ENCODE measurements at regions not wholly inside any gene's neighbourhood (a gene's known extent, or its start where the extent isn't known, plus 50 kb on each side); places are given as distances from the start of the nearest gene placed in this dataset.
"Not testable (repeated sequence)": the region's sequence is repeated elsewhere in the genome, so short reads cannot be mapped to it uniquely, and the experiment has no call there.

- H3K9me3 ChIP-seq (ENCODE audit: low read length) = no peaks in the 10 kb centered on the region
- no peak overlapping the region for H3K27ac ChIP-seq (ENCODE audit: low read length)
- H3K4me3 ChIP-seq (ENCODE audit: low read length) = no peak overlapping the region
- no peaks in the 10 kb centered on the region for H3K9me2 ChIP-seq (replicated peaks; ENCODE audit: low read length)
- H3K4me2 ChIP-seq (ENCODE audit: low read length) = no peak overlapping the region
- DNase-seq (no peak), ATAC-seq (no peak)
- no peaks in the 10 kb centered on the region for H3F3A ChIP-seq (ENCODE audit: low read length, unreplicated experiment)
- 0 out of 2 replicates have a peak, but pooled peaks cover 8% of the 10 kb centered on the region for H3K4me1 ChIP-seq (ENCODE audit: insufficient read depth, low read length)
- intact Hi-C loops (cut with micrococcal nuclease) = loop anchor here (5.0 kb wide), 1 partner anchor 57 kb away; no protein-coding TSS in a partner anchor
- H2AFZ ChIP-seq (ENCODE audit: low read length) = no peak overlapping the region
- no peaks in the 10 kb centered on the region for H3K36me3 ChIP-seq (ENCODE audit: low read depth, low read length)
- H3K27me3 ChIP-seq (ENCODE audit: low read length) = no peaks in the 10 kb centered on the region
- BruUV-seq (replicated peaks) = no TSS peak
- no peak overlapping the region for H3K9ac ChIP-seq (ENCODE audit: low read length)
- no peaks in the 10 kb centered on the region for H4K20me1 ChIP-seq (ENCODE audit: low read length)
- H3K79me2 ChIP-seq (ENCODE audit: low read length) = no peaks in the 10 kb centered on the region
- no peak for TF ChIP-seq EZH2 (IDR thresholded peaks at IDR 0.05; ENCODE audit: low read length, unreplicated experiment)
- TF ChIP-seq EZH2phosphoT487 (IDR thresholded peaks at IDR 0.05; ENCODE audit: borderline replicate concordance, low read length) = no peak
- no peak for TF ChIP-seq CTCF (conservative IDR thresholded peaks at IDR 0.05; ENCODE audit: low read depth, low read length)
- ChIA-PET CTCF (no interaction called here), POLR2A (ENCODE audit: unreplicated experiment) (no interaction called here)
Observed at GRCh38 chr5:111958851-111959250, 201.9 kb upstream of the NREP start.

- ATAC-seq; H3K4me3 ChIP-seq (ENCODE audit: low read length); DNase-seq; H3K9ac ChIP-seq (ENCODE audit: low read length); H3F3A ChIP-seq (ENCODE audit: low read length, unreplicated experiment); H3K4me1 ChIP-seq (ENCODE audit: insufficient read depth, low read length); H4K20me1 ChIP-seq (ENCODE audit: low read length); H3K79me2 ChIP-seq (ENCODE audit: low read length); H3K36me3 ChIP-seq (ENCODE audit: low read depth, low read length); H3K27ac ChIP-seq (ENCODE audit: low read length); BruUV-seq (replicated peaks); H3K4me2 ChIP-seq (ENCODE audit: low read length); H3K9me3 ChIP-seq (ENCODE audit: low read length); H2AFZ ChIP-seq (ENCODE audit: low read length); CTCF ChIA-PET; H3K9me2 ChIP-seq (replicated peaks; ENCODE audit: low read length); H3K27me3 ChIP-seq (ENCODE audit: low read length): not testable (repeated sequence)
- POLR2A ChIA-PET (ENCODE audit: unreplicated experiment) = interaction anchor here (0.6 kb wide), 1 partner anchor 13 kb away, joined by 3 read pairs; no protein-coding TSS in a partner anchor
- intact Hi-C loops (cut with micrococcal nuclease) = loop anchor here (5.0 kb wide), 1 partner anchor 54 kb away; no protein-coding TSS in a partner anchor
Observed at GRCh38 chr5:111956765-111957164, 199.8 kb upstream of the NREP start.

GRCh38 chr5:111954516-111955395 lies 197.8 kb upstream of the NREP start:
- ATAC-seq = no peak
- intact Hi-C loops (cut with micrococcal nuclease) = loop anchor here (5.0 kb wide), 1 partner anchor 52 kb away; no protein-coding TSS in a partner anchor

More at GRCh38 chr5:111954516-111955395, 197.8 kb upstream of the NREP start:
- no peaks in the 10 kb centered on the region for H3K79me2 ChIP-seq (ENCODE audit: low read length)
- H3K4me2 ChIP-seq (ENCODE audit: low read length) = no peak overlapping the region
- CTCF ChIA-PET = interaction anchor here (0.5 kb wide), 1 partner anchor 619 kb away, joined by 5 read pairs; no protein-coding TSS in a partner anchor
- POLR2A ChIA-PET (ENCODE audit: unreplicated experiment) = no interaction called here
- no peaks in the 10 kb centered on the region for H3K4me1 ChIP-seq (ENCODE audit: insufficient read depth, low read length)
- no peak overlapping the region for H3K4me3 ChIP-seq (ENCODE audit: low read length)
- no peak for TF ChIP-seq EZH2phosphoT487 (IDR thresholded peaks at IDR 0.05; ENCODE audit: borderline replicate concordance, low read length)
- no peak for TF ChIP-seq EZH2 (IDR thresholded peaks at IDR 0.05; ENCODE audit: low read length, unreplicated experiment)
- no peak for TF ChIP-seq CTCF (conservative IDR thresholded peaks at IDR 0.05; ENCODE audit: low read depth, low read length)
- no peaks in the 10 kb centered on the region for H3K9me2 ChIP-seq (replicated peaks; ENCODE audit: low read length)
- no peak overlapping the region for H3K27ac ChIP-seq (ENCODE audit: low read length)
- no peak overlapping the region for H3K9ac ChIP-seq (ENCODE audit: low read length)
- H3K9me3 ChIP-seq (ENCODE audit: low read length) = no peaks in the 10 kb centered on the region
- no peak overlapping the region for H2AFZ ChIP-seq (ENCODE audit: low read length)
- H4K20me1 ChIP-seq (ENCODE audit: low read length) = no peaks in the 10 kb centered on the region
- H3K36me3 ChIP-seq (ENCODE audit: low read depth, low read length) = no peaks in the 10 kb centered on the region
- H3F3A ChIP-seq (ENCODE audit: low read length, unreplicated experiment) = no peaks in the 10 kb centered on the region
- no TSS peak for BruUV-seq (replicated peaks)
- DNase-seq = peak; percentile 13
- no peaks in the 10 kb centered on the region for H3K27me3 ChIP-seq (ENCODE audit: low read length)
